ENCODE measurements at regions not wholly inside any gene's neighbourhood (a gene's known extent, or its start where the extent isn't known, plus 50 kb on each side); places are given as distances from the start of the nearest gene placed in this dataset.

DNA sequence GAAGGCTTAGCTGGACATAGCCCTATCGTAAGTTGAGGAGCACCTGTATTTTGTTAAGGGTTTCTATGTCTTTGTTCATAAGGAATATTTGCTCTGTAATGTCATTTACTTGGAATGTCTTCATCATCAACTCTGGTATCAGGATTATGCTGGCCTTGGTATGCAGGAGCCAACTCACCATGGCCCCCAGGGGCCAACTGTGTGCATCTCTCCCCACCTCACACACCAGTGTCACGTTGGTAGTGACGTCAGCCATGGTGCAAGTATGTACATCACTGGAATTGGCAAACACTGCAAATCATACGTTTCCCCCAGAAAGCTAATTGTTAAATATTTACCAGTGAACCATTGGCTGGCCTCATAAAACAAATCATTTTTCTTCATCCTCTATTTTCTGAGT lies 70.8 kb downstream of the YTHDF1 start:
- H3K27ac ChIP-seq = no peak overlapping the region
- TF ChIP-seq, protein P1, sequence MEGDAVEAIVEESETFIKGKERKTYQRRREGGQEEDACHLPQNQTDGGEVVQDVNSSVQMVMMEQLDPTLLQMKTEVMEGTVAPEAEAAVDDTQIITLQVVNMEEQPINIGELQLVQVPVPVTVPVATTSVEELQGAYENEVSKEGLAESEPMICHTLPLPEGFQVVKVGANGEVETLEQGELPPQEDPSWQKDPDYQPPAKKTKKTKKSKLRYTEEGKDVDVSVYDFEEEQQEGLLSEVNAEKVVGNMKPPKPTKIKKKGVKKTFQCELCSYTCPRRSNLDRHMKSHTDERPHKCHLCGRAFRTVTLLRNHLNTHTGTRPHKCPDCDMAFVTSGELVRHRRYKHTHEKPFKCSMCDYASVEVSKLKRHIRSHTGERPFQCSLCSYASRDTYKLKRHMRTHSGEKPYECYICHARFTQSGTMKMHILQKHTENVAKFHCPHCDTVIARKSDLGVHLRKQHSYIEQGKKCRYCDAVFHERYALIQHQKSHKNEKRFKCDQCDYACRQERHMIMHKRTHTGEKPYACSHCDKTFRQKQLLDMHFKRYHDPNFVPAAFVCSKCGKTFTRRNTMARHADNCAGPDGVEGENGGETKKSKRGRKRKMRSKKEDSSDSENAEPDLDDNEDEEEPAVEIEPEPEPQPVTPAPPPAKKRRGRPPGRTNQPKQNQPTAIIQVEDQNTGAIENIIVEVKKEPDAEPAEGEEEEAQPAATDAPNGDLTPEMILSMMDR (IDR thresholded peaks at IDR 0.05) = no peak
- no peaks in the 10 kb centered on the region for H3K4me1 ChIP-seq
- H3K27me3 ChIP-seq = peaks cover 0 to 2% of the 10 kb centered on the region in 2 donors
- H3K4me3 ChIP-seq = no peak overlapping the region
- H3K36me3 ChIP-seq = no peaks in the 10 kb centered on the region
- peaks cover 0 to 20% of the 10 kb centered on the region in 2 donors for H3K9me3 ChIP-seq
- DNase-seq (ENCODE audit: low spot score) = no peak

DNA sequence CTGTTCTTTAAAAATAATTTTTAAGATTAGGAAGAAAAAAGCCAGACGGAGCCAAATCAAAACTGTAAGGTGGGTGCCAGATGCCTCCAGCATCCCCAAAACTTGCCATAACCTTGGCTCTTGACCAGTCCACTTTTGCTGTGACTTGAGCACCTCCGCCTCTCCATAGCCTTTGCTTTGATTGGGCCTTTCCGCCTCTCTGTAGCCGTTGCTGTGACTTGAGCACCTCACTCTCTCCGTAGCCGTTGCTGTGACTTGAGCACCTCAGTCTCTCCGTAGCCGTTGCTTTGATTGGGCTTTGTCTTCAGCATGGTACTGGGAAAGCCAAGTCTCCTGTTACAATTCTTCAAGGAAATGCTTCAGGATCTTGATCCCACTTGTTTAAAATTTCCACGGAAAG lies 73.0 kb downstream of the YTHDF1 start:
- no peak overlapping the region for H3K4me3 ChIP-seq
- H3K4me1 ChIP-seq = no peaks in the 10 kb centered on the region
- peaks cover 0 to 10% of the 10 kb centered on the region in 2 donors for H3K9me3 ChIP-seq
- TF ChIP-seq, protein P1 (IDR thresholded peaks at IDR 0.05) = no peak
- no peak for DNase-seq (ENCODE audit: low spot score)
- no peak overlapping the region for H3K27ac ChIP-seq
- no peaks in the 10 kb centered on the region for H3K27me3 ChIP-seq
- H3K36me3 ChIP-seq = no peaks in the 10 kb centered on the region

DNA sequence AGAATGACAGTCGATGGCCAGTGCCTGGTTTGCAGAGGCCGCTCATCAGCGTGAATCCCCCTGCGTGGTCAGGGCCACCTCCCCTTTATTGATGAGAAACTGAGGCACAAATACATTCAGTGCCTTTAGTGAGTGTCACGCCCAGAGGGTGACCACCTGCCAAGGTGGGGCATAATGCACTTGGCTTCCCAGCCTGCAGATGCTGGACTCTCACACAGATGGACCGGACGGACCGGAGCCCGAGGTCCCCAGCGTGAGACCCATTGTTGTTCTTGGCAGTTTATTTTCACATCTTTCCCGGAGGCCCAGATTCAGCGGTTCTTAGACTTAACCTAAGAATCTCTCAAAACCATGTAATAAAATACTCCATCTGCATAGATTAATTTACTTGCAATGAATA lies 74.4 kb downstream of the YTHDF1 start:
- Histone ChIP-seq H3K9me3 (no peaks in the 10 kb centered on the region), H3K27ac (no peak overlapping the region), H3K36me3 (no peaks in the 10 kb centered on the region), H3K4me3 (no peak overlapping the region), H3K27me3 (no peaks in the 10 kb centered on the region), H3K4me1 (no peaks in the 10 kb centered on the region)
- no peak for DNase-seq (ENCODE audit: low spot score)
- TF ChIP-seq, protein P1 (IDR thresholded peaks at IDR 0.05) = no peak

DNA sequence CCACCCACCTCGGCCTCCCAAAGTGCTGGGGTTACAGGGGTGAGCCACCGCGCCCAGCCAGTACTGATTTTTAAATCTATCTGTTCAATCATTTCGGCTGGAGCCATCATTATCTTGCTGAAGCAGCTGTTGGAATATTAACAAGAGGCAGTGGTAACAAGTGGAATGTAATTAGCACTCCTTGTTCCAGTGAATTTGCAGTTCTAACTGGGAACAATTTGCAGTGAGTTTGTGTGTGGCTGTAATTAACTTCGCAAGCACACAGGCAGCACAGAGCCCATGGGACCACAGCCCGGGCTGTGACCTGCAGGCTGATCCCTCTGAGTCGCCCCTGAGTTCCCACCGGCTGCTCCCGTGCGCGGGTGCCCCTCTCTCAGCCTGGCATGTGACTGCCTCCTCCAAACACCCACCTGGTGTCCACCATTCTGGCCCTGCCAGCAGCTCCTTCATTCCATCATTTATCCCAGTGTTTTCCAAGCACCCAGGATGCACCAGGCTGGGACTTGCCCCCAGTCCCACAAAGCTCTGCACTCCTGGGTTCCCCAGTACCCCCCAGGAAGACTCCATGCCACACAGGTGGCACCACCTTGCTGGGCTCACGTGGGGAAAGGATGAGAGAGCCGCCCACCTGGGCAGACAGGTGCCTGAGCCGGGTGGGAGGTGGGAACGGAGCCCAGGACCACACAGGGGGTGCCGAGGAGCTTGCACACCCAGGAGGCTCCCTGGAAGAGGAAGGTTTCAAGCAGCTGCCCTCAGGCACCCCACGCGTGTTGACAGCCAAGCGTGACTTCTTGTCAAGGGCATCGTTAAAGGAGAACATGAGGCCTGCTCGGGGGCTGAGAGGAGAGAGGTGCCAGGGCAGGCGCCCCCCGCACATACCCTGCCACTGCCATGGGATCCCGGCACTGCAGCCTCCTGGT lies 75.2 kb downstream of the YTHDF1 start:
- H3K27me3 ChIP-seq = no peaks in the 10 kb centered on the region

DNA sequence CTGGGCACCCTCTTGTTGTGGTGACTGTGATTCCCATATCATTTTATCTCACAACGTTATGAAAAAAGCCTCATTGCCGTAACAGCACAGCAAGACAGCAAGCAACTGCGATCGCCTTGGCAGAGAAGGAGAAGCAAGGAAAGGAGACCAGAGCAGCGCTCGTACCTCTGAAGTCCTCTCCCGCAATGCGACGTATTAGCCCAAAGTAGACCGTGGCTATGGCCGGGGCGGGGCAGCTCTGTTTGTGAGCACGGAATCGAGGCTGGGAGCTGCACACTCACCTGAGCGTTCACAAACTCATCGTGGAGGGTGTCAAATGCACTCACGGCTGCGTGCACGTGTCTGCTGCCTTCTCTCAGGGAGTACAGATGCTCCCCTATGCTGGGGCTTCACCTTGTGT lies 76.1 kb downstream of the YTHDF1 start:
- H3K9me3 ChIP-seq = no peaks in the 10 kb centered on the region
- TF ChIP-seq, protein P1 (IDR thresholded peaks at IDR 0.05) = no peak
- H3K4me1 ChIP-seq = no peaks in the 10 kb centered on the region
- no peak for DNase-seq (ENCODE audit: low spot score)
- no peaks in the 10 kb centered on the region for H3K36me3 ChIP-seq
- H3K4me3 ChIP-seq = no peak overlapping the region
- H3K27me3 ChIP-seq = no peaks in the 10 kb centered on the region
- no peak overlapping the region for H3K27ac ChIP-seq

More for the DNA sequence above, 75.2 kb downstream of the YTHDF1 start:
- Histone ChIP-seq H3K36me3 (no peaks in the 10 kb centered on the region), H3K4me1 (no peaks in the 10 kb centered on the region), H3K27ac (no peak overlapping the region), H3K4me3 (no peak overlapping the region), H3K9me3 (no peaks in the 10 kb centered on the region)
- TF ChIP-seq, protein P1 (IDR thresholded peaks at IDR 0.05) = no peak
- DNase-seq (ENCODE audit: low spot score) = no peak
